ENCODE measurements at regions not wholly inside any gene's neighbourhood (a gene's known extent, or its start where the extent isn't known, plus 50 kb on each side); places are given as distances from the start of the nearest gene placed in this dataset.

- no peaks in the 10 kb centered on the region for H3K4me1 ChIP-seq (ENCODE audit: insufficient read depth, low read length)
- ATAC-seq: no peak
- TF ChIP-seq ZNF274 (CRISPR knock-in tag; IDR thresholded peaks at IDR 0.05) (no peak), HNRNPUL1 (IDR thresholded peaks at IDR 0.05; ENCODE audit: low read depth, low read length) (no peak), ZNF362 (CRISPR knock-in tag; IDR thresholded peaks at IDR 0.05; ENCODE audit: borderline replicate concordance) (no peak), KDM5A (IDR thresholded peaks at IDR 0.05; ENCODE audit: borderline replicate concordance, low read length) (no peak), NR2F2 (IDR thresholded peaks at IDR 0.05; ENCODE audit: borderline replicate concordance, low read depth) (no peak), HMG20A (CRISPR knock-in tag; IDR thresholded peaks at IDR 0.05; ENCODE audit: borderline replicate concordance) (no peak), MXD4 (CRISPR knock-in tag; IDR thresholded peaks at IDR 0.05) (no peak), ZNF710 (CRISPR knock-in tag; IDR thresholded peaks at IDR 0.05; ENCODE audit: borderline replicate concordance) (no peak)
- TF ChIP-seq, protein P1, sequence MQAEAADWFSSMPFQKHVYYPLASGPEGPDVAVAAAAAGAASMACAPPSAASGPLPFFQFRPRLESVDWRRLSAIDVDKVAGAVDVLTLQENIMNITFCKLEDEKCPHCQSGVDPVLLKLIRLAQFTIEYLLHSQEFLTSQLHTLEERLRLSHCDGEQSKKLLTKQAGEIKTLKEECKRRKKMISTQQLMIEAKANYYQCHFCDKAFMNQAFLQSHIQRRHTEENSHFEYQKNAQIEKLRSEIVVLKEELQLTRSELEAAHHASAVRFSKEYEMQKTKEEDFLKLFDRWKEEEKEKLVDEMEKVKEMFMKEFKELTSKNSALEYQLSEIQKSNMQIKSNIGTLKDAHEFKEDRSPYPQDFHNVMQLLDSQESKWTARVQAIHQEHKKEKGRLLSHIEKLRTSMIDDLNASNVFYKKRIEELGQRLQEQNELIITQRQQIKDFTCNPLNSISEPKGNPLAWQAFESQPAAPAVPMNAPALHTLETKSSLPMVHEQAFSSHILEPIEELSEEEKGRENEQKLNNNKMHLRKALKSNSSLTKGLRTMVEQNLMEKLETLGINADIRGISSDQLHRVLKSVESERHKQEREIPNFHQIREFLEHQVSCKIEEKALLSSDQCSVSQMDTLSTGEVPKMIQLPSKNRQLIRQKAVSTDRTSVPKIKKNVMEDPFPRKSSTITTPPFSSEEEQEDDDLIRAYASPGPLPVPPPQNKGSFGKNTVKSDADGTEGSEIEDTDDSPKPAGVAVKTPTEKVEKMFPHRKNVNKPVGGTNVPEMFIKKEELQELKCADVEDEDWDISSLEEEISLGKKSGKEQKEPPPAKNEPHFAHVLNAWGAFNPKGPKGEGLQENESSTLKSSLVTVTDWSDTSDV (CRISPR knock-in tag; IDR thresholded peaks at IDR 0.05): no peak
- no peak overlapping the region for H2AFZ ChIP-seq (ENCODE audit: low read length)
- intact Hi-C loops (cut with micrococcal nuclease; ENCODE audit: unreplicated experiment): no loop called here
- in situ Hi-C loops (cut with HindIII; ENCODE audit: extremely low pct_ligation_motif_present, low pct_unique_long_range_greater_than_20kb): no loop called here
- H3K79me2 ChIP-seq (ENCODE audit: insufficient read depth, low read length): no peaks in the 10 kb centered on the region
- ChIA-PET POLR2A (no interaction called here), CTCF (ENCODE audit: low intra/inter-chr PET ratio, low total read pairs) (no interaction called here)
- H4K20me1 ChIP-seq (ENCODE audit: insufficient read depth, low read length): no peaks in the 10 kb centered on the region
- FAIRE-seq: no peak
- H3K36me3 ChIP-seq (replicated peaks in 1 of 2; ENCODE audit: control insufficient read depth in 1 of 2, insufficient read depth in 2 of 2, low read length in 2 of 2): no peaks in the 10 kb centered on the region
- H3K4me2 ChIP-seq (ENCODE audit: low read depth, low read length): no peak overlapping the region
- DNase-seq (ENCODE audit: low spot score): no peak
- WGBS (ENCODE audit: low lambda C conversion rate): 0% methylated on average over 4 of the region's 4 CpGs
- no peak overlapping the region for H3K4me3 ChIP-seq (replicated peaks in 1 of 3; ENCODE audit: insufficient read depth in 1 of 3, low read depth in 2 of 3, low read length in 3 of 3)
- H3K9ac ChIP-seq (ENCODE audit: insufficient read depth, low read depth, low read length): no peak overlapping the region
- H3K9me3 ChIP-seq (ENCODE audit: low read length): no peaks in the 10 kb centered on the region
- H3K27me3 ChIP-seq (ENCODE audit: control insufficient read depth in 1 of 2, insufficient read depth in 2 of 2, low read length in 2 of 2): no peaks in the 10 kb centered on the region
- no TSS peak for BruUV-seq (replicated peaks)
- no peak overlapping the region for H3K27ac ChIP-seq (ENCODE audit: extremely low read length, insufficient read depth, low read length)
Observed at GRCh38 chr15:35717721-35718120, 171.8 kb upstream of the DPH6 start.

Measured in HepG2 (cell line).